OCI-LY7 (cell line): ENCODE measurements at regions not wholly inside any gene's neighbourhood (a gene's known extent, or its start where the extent isn't known, plus 50 kb on each side); places are given as distances from the start of the nearest gene placed in this dataset.

ENCODE experiments used
- BruUV-seq: library from RNA; stranded (reverse); fragments of 400-500 nt; replicated peaks from 2 replicates; lab custom pipeline; 2021; lab: Mats Ljungman, UMichigan
- CTCF ChIA-PET: fragments of 300-600 bp; sonication (Branson Sonifier 250); formaldehyde crosslinking; loops from one replicate; lab custom pipeline; 2022; ENCODE audit warnings: antibody characterized with exemption; ENCODE audit not compliant: unreplicated experiment; lab: Charles Lee
- POLR2A ChIA-PET: fragments of 300-600 bp; sonication (Branson Sonifier 250); formaldehyde crosslinking; loops from one replicate; lab custom pipeline; 2022; ENCODE audit warnings: antibody characterized with exemption; lab: Charles Lee
- DNase-seq: peaks from one replicate; pipeline ENCODE4 v3.0.0-alpha.2; 2015; ENCODE audit warnings: low spot score
- H2AFZ ChIP-seq: fragments of 200-600 bp; sonication (generic), shearing (Covaris generic); 2 replicates; pipeline ENCODE4 v1.6.1; 2014; ENCODE audit warnings: mild to moderate bottlenecking, antibody characterized with exemption, low read length, moderate library complexity
- H3K27ac ChIP-seq: fragments of 200-600 bp; sonication (generic); 2 replicates; pipeline ENCODE4 v1.5.1; 2014; ENCODE audit warnings: mixed run types, low read depth, mild to moderate bottlenecking, moderate library complexity, low read length, inconsistent platforms; ENCODE audit not compliant: poor library complexity, severe bottlenecking
- H3K36me3 ChIP-seq: fragments of 200-600 bp; sonication (generic); 2 replicates; pipeline ENCODE4 v1.6.1; 2014; ENCODE audit warnings: mild to moderate bottlenecking, antibody characterized with exemption, low read length, moderate library complexity, mixed read lengths; ENCODE audit not compliant: insufficient read depth
- H3K4me1 ChIP-seq: fragments of 200-600 bp; sonication (generic); 2 replicates; pipeline ENCODE4 v1.5.1; 2014; ENCODE audit warnings: mild to moderate bottlenecking, low read length; ENCODE audit not compliant: insufficient read depth, poor library complexity, severe bottlenecking
- H3K4me2 ChIP-seq: fragments of 200-600 bp; sonication (generic); 2 replicates; pipeline ENCODE4 v1.6.1; 2014; ENCODE audit warnings: mild to moderate bottlenecking, low read length
- H3K4me3 ChIP-seq: fragments of 200-600 bp; sonication (generic); 2 replicates; pipeline ENCODE4 v1.5.1; 2014; ENCODE audit warnings: mild to moderate bottlenecking, low read depth, low read length; ENCODE audit not compliant: poor library complexity, severe bottlenecking
- H3K79me2 ChIP-seq: fragments of 200-600 bp; sonication (generic); 2 replicates; pipeline ENCODE4 v1.6.1; 2016; ENCODE audit warnings: low read depth, mild to moderate bottlenecking, low read length, moderate library complexity, mixed read lengths; ENCODE audit not compliant: insufficient read depth
- H3K9me2 ChIP-seq: fragments of 200-600 bp; sonication (generic); 2 replicates; pipeline ENCODE4 v1.6.1; 2016; ENCODE audit warnings: mild to moderate bottlenecking, low read length, mixed read lengths; ENCODE audit not compliant: insufficient read depth
- H3K9me3 ChIP-seq: fragments of 200-600 bp; sonication (generic); 2 replicates; pipeline ENCODE4 v1.6.1; 2014; ENCODE audit warnings: mild to moderate bottlenecking, mixed run types, low read length, mixed read lengths
- H4K20me1 ChIP-seq: fragments of 200-600 bp; sonication (generic); 2 replicates; pipeline ENCODE4 v1.6.1; 2014; ENCODE audit warnings: mild to moderate bottlenecking, antibody characterized with exemption, low read length, moderate library complexity, mixed read lengths; ENCODE audit not compliant: insufficient read depth
- EZH2phosphoT487 ChIP-seq: fragments of 200-600 bp; sonication (generic); IDR thresholded peaks from 2 replicates; pipeline ENCODE4 v1.6.1; 2018; ENCODE audit warnings: low read depth, borderline replicate concordance, mild to moderate bottlenecking, mixed run types, antibody characterized with exemption, low read length, moderate library complexity, mixed read lengths
- intact Hi-C: fragments of 100-400 bp; cut with micrococcal nuclease; formaldehyde crosslinking; loops from one replicate; pipeline ENCODE4 v1.10.0; 2022; ENCODE audit not compliant: unreplicated experiment
- TF ChIP-seq, protein P1 (sequence below): fragments of 200-600 bp; sonication (generic); conservative IDR thresholded peaks from 2 replicates; pipeline ENCODE4 v1.5.1; 2014; ENCODE audit warnings: mild to moderate bottlenecking, antibody characterized with exemption, low read length, moderate library complexity, mixed read lengths

DNA sequence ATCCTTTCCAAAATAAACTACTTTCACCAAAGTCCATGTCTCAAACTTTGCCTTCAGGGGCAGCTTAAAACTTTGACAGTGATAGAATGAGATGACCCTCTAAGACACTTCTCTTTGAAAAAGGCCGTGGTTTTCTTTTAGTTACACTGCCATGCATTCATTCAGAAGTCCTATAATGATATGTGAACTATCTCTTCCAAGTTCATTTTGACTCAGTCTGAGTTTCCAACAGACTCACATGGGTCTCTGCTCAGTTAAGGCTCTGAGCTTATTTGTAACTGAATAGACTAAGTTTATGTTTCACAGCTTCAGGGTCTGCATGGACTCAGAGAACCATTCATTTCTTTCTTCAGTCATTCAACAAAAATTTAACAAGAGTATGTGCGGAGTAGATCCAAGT lies 208.9 kb upstream of the PRSS1 start:
- Histone ChIP-seq H3K4me1 (no peaks in the 10 kb centered on the region), H3K9me3 (no peaks in the 10 kb centered on the region), H3K4me2 (no peak overlapping the region), H2AFZ (no peak overlapping the region), H4K20me1 (no peaks in the 10 kb centered on the region), H3K9me2 (no peaks in the 10 kb centered on the region), H3K4me3 (no peak overlapping the region), H3K79me2 (no peaks in the 10 kb centered on the region), H3K36me3 (no peaks in the 10 kb centered on the region), H3K27ac (no peak overlapping the region)
- DNase-seq, result no peak
- CTCF ChIA-PET, result interaction anchor here (0.6 kb wide), 1 partner anchor 24 kb away, joined by 4 read pairs; no protein-coding TSS in a partner anchor
- TF ChIP-seq, protein P1, sequence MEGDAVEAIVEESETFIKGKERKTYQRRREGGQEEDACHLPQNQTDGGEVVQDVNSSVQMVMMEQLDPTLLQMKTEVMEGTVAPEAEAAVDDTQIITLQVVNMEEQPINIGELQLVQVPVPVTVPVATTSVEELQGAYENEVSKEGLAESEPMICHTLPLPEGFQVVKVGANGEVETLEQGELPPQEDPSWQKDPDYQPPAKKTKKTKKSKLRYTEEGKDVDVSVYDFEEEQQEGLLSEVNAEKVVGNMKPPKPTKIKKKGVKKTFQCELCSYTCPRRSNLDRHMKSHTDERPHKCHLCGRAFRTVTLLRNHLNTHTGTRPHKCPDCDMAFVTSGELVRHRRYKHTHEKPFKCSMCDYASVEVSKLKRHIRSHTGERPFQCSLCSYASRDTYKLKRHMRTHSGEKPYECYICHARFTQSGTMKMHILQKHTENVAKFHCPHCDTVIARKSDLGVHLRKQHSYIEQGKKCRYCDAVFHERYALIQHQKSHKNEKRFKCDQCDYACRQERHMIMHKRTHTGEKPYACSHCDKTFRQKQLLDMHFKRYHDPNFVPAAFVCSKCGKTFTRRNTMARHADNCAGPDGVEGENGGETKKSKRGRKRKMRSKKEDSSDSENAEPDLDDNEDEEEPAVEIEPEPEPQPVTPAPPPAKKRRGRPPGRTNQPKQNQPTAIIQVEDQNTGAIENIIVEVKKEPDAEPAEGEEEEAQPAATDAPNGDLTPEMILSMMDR, result no peak
- no peak for TF ChIP-seq EZH2phosphoT487
- BruUV-seq, result no TSS peak
- intact Hi-C loops, result no loop called here
- POLR2A ChIA-PET, result interaction anchor here (0.9 kb wide), 1 partner anchor 64 kb away, joined by 3 read pairs; no protein-coding TSS in a partner anchor

DNA sequence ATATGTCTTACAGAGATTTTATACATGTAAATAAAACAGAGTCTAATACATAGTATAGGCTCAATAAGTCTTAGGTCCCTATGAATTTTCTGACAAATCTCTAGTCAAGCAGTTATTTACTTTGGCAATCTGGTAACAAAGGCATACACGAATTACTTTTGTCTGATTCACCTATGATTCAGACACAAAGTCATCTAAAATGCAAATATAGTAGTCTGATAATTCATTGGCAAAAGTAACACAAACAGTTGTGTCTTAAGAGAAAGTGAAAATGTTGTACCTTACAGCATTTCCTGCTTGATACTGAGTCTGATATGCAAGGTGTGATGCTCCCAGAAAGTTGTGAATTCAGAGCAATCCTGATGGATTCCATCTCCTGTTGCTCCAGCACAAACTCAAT lies 209.4 kb upstream of the PRSS1 start:
- Histone ChIP-seq H3K4me3 (no peak overlapping the region), H3K9me3 (no peaks in the 10 kb centered on the region), H3K4me2 (no peak overlapping the region), H2AFZ (no peak overlapping the region), H4K20me1 (no peaks in the 10 kb centered on the region), H3K4me1 (no peaks in the 10 kb centered on the region), H3K9me2 (no peaks in the 10 kb centered on the region), H3K27ac (no peak overlapping the region), H3K79me2 (no peaks in the 10 kb centered on the region), H3K36me3 (no peaks in the 10 kb centered on the region)
- DNase-seq, result no peak
- BruUV-seq, result no TSS peak
- ChIA-PET POLR2A (no interaction called here), CTCF (no interaction called here)
- intact Hi-C loops, result no loop called here
- no peak for TF ChIP-seq EZH2phosphoT487
- TF ChIP-seq, protein P1, result no peak

DNA sequence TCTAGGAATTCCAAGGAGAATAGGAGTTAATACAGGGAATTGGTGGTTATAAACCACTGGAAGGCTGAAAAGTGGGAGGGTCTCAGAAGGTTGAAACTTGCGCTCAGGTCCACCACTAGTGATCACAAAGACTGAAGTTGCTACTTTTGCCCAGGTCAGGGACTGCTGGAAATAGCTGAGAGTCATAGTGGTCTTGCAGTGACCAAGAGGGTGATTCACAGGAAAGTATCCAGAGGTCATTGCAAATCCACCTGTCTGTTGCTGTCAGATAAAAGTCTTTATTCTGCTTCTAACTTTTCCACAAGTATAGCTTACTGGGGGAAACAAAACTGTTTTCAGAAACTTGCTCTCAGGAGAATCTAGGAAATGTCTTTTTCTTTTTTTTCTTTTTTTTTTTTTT lies 211.5 kb upstream of the PRSS1 start:
- no peak overlapping the region for H2AFZ ChIP-seq
- H3K4me1 ChIP-seq, result no peaks in the 10 kb centered on the region
- H3K27ac ChIP-seq, result no peak overlapping the region
- TF ChIP-seq EZH2phosphoT487, result no peak
- TF ChIP-seq, protein P1, result no peak
- ChIA-PET CTCF (no interaction called here), POLR2A (interaction anchor here (0.5 to 0.6 kb wide), 3 partner anchors 31 to 1479 kb away, joined by 3 to 6 read pairs (median 3); no protein-coding TSS in a partner anchor)
- no peaks in the 10 kb centered on the region for H3K9me3 ChIP-seq
- intact Hi-C loops, result no loop called here
- DNase-seq, result no peak
- H3K4me3 ChIP-seq, result no peak overlapping the region
- no peak overlapping the region for H3K4me2 ChIP-seq
- H3K36me3 ChIP-seq, result no peaks in the 10 kb centered on the region
- BruUV-seq, result no TSS peak
- H4K20me1 ChIP-seq, result no peaks in the 10 kb centered on the region
- H3K79me2 ChIP-seq, result no peaks in the 10 kb centered on the region
- H3K9me2 ChIP-seq, result no peaks in the 10 kb centered on the region
